ENCODE measurements at regions not wholly inside any gene's neighbourhood (a gene's known extent, or its start where the extent isn't known, plus 50 kb on each side); places are given as distances from the start of the nearest gene placed in this dataset.

GRCh38 chr9:88233091-88233490 lies 94.8 kb upstream of the SPATA31C2 start:
- Histone ChIP-seq H3K9me3 (no peaks in the 10 kb centered on the region), H3K36me3 (no peaks in the 10 kb centered on the region), H3K27ac (no peak overlapping the region), H3K27me3 (no peaks in the 10 kb centered on the region), H3K4me3 (no peak overlapping the region), H3K4me1 (peaks cover 9% of the 10 kb centered on the region)
- no peak for TF ChIP-seq POLR2AphosphoS5 (IDR thresholded peaks at IDR 0.05; ENCODE audit: insufficient read depth in 1 of 2, low read depth in 1 of 2)
- TF ChIP-seq POLR2A (IDR thresholded peaks at IDR 0.05) = no peak
- no peak for TF ChIP-seq CTCF (IDR thresholded peaks at IDR 0.05)
- intact Hi-C loops (cut with DNase I) = loop anchor here (2.0 kb wide), 1 partner anchor 44 kb away; no protein-coding TSS in a partner anchor
- DNase-seq (ENCODE audit: extremely low spot score in 2 of 2) = no peak

- Histone ChIP-seq H3K36me3 (no peaks in the 10 kb centered on the region), H3K4me3 (no peak overlapping the region), H3K4me1 (no peaks in the 10 kb centered on the region), H3K27ac (no peak overlapping the region), H3K9me3 (no peaks in the 10 kb centered on the region), H3K27me3 (no peaks in the 10 kb centered on the region)
- no peak for DNase-seq (ENCODE audit: extremely low spot score in 2 of 2)
- TF ChIP-seq POLR2A (IDR thresholded peaks at IDR 0.05) (no peak), CTCF (IDR thresholded peaks at IDR 0.05) (no peak)
- intact Hi-C loops (cut with DNase I) = no loop called here
Measured at GRCh38 chr9:88230612-88231011, 92.3 kb upstream of the SPATA31C2 start.

GRCh38 chr9:88229434-88229833 lies 91.2 kb upstream of the SPATA31C2 start:
- TF ChIP-seq CTCF (IDR thresholded peaks at IDR 0.05) (no peak), POLR2AphosphoS5 (IDR thresholded peaks at IDR 0.05; ENCODE audit: insufficient read depth in 1 of 2, low read depth in 1 of 2) (no peak), POLR2A (IDR thresholded peaks at IDR 0.05) (no peak)
- Histone ChIP-seq H3K36me3 (no peaks in the 10 kb centered on the region), H3K4me3 (no peak overlapping the region), H3K4me1 (no peaks in the 10 kb centered on the region), H3K9me3 (no peaks in the 10 kb centered on the region), H3K27ac (no peak overlapping the region), H3K27me3 (no peaks in the 10 kb centered on the region)
- no peak for DNase-seq (ENCODE audit: extremely low spot score in 2 of 2)
- intact Hi-C loops (cut with DNase I) = no loop called here

- Histone ChIP-seq H3K27me3 (no peaks in the 10 kb centered on the region), H3K4me3 (no peak overlapping the region), H3K27ac (no peak overlapping the region), H3K4me1 (peaks cover 3% of the 10 kb centered on the region), H3K9me3 (no peaks in the 10 kb centered on the region), H3K36me3 (no peaks in the 10 kb centered on the region)
- DNase-seq (ENCODE audit: extremely low spot score in 2 of 2) = peak in 1 of 2 donors; percentile 42
- TF ChIP-seq POLR2AphosphoS5 (IDR thresholded peaks at IDR 0.05; ENCODE audit: insufficient read depth in 1 of 2, low read depth in 1 of 2) (no peak), POLR2A (IDR thresholded peaks at IDR 0.05) (no peak), CTCF (IDR thresholded peaks at IDR 0.05) (no peak)
- intact Hi-C loops (cut with DNase I) = no loop called here
Measured at GRCh38 chr9:88224938-88225337, 86.7 kb upstream of the SPATA31C2 start.

- TF ChIP-seq CTCF (IDR thresholded peaks at IDR 0.05) = no peak
- intact Hi-C loops (cut with DNase I) = no loop called here
- Histone ChIP-seq H3K27ac (no peak overlapping the region), H3K4me3 (no peak overlapping the region), H3K9me3 (no peaks in the 10 kb centered on the region), H3K27me3 (no peaks in the 10 kb centered on the region), H3K36me3 (no peaks in the 10 kb centered on the region), H3K4me1 (peaks cover 6% of the 10 kb centered on the region)
- no peak for DNase-seq (ENCODE audit: extremely low spot score in 2 of 2)
Measured at GRCh38 chr9:88221105-88221504, 82.8 kb upstream of the SPATA31C2 start.
